Fibroblast of pulmonary artery (primary cell): ENCODE measurements at regions not wholly inside any gene's neighbourhood (a gene's known extent, or its start where the extent isn't known, plus 50 kb on each side); places are given as distances from the start of the nearest gene placed in this dataset.

Experiments used
- DNase-seq: peaks from one replicate; pipeline ENCODE4 v3.0.0-alpha.2; 2010; ENCODE audit warnings: low read depth
- H3K4me3 ChIP-seq: replicated peaks from 2 replicates; pipeline ENCODE4 v1.5.1; 2011; ENCODE audit warnings: low read depth, mild to moderate bottlenecking, control low read depth, low read length, moderate library complexity
- CTCF ChIP-seq: IDR thresholded peaks from 2 replicates; pipeline ENCODE4 v1.5.1; 2011; ENCODE audit warnings: mild to moderate bottlenecking, control low read depth, low read length, inconsistent platforms; ENCODE audit errors: missing control alignments

GRCh38 chr2:58527647-58528046 lies 286.5 kb upstream of the FANCL start:
- no peak for TF ChIP-seq CTCF
- no peak overlapping the region for H3K4me3 ChIP-seq
- DNase-seq: no peak

GRCh38 chr2:58521803-58522554 lies 280.9 kb upstream of the FANCL start:
- TF ChIP-seq CTCF: no peak
- no peak overlapping the region for H3K4me3 ChIP-seq

GRCh38 chr2:58520903-58521302 lies 279.8 kb upstream of the FANCL start:
- no peak for DNase-seq
- no peak overlapping the region for H3K4me3 ChIP-seq
- no peak for TF ChIP-seq CTCF

More at GRCh38 chr2:58521803-58522554, 280.9 kb upstream of the FANCL start:
- no peak for DNase-seq

- no peak overlapping the region for H3K4me3 ChIP-seq
- DNase-seq: no peak
- no peak for TF ChIP-seq CTCF
Observed at GRCh38 chr2:58517881-58518280, 276.8 kb upstream of the FANCL start.

GRCh38 chr2:58516695-58517094 lies 275.6 kb upstream of the FANCL start:
- TF ChIP-seq CTCF: no peak
- no peak overlapping the region for H3K4me3 ChIP-seq
- no peak for DNase-seq

- DNase-seq: no peak
- H3K4me3 ChIP-seq: no peak overlapping the region
- TF ChIP-seq CTCF: no peak
Observed at GRCh38 chr2:58515827-58516573, 274.9 kb upstream of the FANCL start.
